ENCODE measurements at regions not wholly inside any gene's neighbourhood (a gene's known extent, or its start where the extent isn't known, plus 50 kb on each side); places are given as distances from the start of the nearest gene placed in this dataset.

DNA sequence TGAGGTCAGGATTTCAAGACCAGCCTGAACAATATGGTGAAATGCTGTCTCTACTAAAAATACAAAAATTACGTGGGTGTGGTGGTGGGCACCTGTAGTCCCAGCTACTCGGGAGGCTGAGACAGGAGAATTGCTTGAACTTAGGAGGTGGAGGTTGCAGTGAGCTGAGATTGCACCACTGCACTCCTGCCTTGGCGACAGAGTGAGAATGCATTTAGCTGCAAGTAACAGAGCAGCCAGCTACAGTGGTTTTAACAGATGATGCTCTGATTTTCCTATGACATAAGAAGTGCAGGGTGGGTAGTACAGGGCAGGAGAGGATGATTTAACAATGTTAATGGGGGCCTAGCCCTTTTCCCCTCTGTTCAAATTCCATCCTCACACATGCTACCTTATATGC is 267.9 kb downstream of the RPLP1 start:
- no peak for DNase-seq

DNA sequence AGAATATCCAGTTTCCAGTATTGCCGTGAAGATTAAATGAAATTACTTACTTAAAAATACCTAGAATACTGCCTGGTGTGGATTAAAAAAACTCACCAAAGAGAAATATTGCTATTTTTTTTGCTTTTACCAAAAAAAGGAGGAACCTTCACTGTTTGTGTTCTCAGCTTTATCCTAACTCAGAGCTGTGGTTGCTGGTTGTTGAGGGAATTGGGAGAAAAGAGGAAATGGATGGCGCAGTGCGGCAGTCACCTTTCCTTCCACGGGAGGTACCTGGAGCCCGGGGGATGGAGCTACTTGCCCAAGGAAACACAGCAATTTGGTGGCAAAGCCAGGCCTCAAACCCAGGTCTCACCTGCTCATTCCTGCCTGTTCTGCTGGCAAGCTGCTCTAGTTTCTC is 270.3 kb downstream of the RPLP1 start:
- no peak for DNase-seq

DNA sequence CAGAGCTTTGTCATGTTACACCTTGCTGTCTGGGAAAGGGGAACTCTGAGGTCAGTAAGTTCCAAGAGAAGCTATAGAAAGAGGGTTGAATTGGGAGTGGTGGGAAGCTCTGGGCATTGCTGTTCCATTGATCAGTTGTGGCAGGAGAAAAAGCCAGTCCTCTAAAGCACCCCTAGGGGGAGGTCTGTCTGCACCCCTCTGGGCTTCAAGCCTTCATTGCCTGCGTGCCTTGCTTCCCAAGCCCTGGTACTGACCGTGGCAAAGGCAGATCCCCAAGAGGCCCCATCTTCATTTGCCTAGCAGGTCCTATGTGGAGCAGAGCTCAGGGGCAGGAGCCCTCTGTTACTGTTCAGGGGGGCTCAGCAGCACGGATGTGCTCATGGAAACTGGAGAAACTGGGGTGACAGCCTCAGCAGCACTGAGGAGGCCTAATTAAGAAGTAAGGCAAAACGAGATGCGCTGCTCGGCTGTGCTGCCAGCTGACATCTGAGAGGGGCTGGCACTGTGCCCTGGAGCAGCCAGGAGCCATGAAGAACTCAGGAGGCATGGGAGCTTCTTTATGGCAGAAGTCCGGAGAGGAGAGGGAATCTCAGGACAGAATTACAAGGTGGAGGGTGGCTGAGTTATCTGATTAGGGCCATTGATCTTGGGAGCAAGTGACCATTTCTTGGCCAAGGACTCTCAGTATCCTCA is 270.9 kb downstream of the RPLP1 start:
- no peak for DNase-seq

DNA sequence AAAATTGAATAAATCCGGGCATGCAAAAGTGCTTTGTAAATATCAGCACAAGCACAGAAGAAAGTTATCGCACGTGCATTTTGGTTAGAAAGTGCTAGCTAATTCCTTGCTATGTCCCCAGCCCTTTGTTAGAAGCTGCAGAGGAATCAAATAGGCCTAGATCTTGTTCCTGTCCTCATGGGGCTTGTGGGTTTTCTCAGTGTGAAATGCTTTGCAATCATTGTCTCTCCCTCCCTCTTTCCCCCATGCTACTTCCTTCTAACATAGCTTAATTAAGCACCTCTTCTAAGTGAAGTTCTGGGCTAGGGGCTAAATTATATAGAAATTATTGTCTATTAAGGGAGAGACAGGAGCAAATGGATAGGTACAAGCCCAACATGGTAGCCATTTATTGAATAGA is 271.7 kb downstream of the RPLP1 start:
- DNase-seq: no peak

DNA sequence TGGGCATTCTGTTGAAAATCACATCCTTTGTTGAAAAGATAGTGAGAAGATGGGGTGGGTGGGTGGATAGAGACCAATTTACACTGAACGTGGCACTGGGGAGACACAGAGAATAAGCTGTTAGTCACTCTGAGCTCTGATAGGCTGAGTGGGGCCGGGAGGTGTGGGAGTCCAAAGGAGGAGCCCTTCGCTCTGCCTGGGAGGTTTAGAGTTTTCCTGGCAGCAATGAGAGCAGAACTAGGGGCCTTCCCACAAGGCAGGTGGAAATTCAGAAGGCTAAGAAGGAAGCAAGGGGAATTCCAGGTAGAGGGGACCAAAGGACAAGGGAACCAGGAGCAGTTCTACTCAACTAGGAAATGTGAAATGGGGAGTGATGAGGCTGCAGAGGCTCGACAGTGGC is 272.7 kb downstream of the RPLP1 start:
- DNase-seq: no peak

DNA sequence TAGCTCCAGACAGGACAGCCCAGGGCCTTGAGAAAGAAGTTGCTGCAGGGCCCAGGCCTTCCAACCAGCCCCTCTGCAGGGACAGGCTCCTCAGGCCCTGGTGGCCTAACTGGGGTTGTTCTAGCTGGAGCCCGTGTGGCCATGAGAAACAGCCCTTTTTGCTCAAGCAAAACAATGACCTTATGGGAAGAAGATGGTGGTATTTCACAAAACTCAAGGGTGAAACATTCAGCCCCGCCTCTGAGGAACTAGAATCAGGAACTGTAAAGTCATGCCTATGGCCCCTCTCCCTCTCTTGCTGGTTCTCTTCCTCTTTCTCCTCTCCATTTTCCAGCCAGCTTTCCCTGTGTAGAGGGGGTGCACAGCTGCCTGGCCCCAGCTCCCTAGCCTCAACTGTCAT is 273.3 kb downstream of the RPLP1 start:
- no peak for DNase-seq

DNA sequence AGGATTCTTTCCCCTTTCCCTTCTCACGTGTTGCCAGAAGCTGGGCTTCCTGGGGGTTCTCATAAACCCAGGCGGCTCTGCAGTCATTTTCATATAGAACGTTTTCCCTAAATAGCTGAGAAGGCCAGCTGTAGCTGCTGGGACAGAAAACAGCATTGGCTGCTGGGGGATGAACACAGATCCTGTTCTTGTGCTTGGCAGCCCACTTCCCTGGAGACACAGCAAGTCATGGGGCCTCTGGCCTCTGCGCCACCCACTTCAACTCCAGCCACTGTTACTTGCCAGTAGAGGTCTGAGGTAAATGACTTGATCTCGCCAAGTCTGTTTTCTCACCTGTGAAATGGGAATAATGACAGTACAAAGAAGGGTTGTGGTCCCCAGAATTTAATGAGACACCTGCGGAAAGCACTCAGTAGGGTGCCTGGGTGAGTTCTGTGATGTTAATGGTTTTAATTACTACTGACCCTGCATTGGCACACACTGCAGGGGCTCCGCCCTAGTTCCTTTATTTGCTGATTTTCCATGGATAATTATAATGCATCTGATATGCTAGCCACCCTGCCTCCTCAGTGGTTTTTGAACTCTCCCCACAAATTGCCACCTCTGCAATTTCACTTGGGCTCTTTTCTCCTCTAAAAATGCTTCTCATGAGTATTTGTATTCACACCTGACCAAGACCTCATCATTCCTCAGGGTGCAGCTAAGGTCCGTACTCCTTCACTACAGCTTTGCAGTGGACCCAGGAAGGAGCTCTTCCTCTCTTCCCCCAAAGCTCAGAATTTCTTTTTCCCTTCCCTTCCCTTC is 274.7 kb downstream of the RPLP1 start:
- DNase-seq: no peak

DNA sequence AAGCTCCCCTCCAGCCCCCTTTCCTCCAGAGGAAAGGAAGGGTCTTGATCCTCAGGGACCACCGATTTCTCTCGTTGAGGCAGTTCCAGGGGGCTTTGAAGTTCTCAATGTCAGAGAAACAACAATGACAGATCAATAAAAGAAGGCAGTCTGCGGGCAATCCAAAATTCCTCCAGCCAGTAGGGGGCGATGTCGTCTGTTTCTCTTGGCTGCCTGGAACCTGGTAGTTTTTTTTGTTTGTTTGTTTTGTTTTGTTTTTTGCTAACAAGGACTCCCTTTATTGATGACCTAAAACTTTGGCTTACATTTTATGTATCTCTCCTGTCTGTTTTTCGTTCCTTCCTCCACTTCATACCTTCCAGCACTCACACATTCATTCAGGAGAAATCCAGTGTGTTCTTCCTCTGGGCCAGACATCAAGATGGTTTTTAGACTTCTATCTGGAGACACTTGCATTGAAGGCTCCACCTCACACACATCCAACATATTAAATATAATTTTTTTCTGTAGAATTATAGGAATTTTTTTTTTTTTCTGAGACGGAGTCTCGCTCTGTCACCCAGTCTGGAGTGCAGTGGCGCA is 276.6 kb downstream of the RPLP1 start:
- peak; percentile 78 for DNase-seq

DNA sequence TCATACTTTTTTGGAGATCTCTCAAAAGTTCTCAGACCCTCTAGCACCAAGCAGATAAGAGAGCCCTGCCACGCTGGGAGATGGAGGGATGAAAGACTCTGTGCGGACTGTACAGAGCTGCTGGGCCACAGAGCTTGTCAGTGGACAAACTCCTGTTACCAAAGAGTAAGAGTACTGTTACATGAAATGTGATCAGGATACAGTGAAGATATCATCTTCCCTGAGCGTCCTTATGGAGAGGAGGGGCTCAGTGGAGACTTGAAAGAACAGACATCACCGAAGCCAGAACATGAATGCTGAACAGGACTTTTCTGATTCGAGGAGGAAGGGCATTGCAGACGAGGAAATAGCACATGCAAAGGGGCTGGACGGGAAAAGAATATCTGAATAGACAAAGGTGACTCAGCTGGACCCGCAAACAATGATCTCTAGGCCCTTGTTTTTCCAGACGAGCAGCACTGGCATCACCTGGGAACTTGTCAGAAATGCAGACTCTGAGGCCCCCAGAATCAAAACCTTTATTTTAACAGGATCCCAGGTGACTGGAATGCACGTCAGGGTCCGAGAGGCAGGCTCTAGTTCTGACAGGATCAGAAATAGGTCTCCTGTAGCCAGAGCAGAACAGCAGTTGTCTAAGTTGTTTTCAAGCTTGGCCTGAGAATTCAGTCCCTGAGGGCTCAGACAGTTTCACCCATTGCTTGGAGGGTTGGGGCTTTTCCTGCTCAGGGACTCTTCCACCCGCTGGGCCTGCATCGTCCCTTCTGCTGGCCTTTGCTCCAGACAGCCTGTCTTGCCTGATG is 277.9 kb downstream of the RPLP1 start:
- DNase-seq: no peak

DNA sequence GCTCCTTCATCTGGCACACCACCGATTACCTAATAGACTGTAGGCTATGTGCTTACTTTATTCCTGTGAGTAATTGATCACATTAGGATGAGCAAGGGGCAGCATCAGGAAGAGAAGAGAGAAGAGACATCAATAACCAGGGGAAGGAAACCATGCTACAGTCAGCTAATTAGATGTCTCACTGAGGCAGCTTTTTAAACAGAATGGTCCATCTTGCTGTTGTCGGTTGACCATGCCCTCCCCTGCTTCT is 278.4 kb downstream of the RPLP1 start:
- no peak for DNase-seq

DNA sequence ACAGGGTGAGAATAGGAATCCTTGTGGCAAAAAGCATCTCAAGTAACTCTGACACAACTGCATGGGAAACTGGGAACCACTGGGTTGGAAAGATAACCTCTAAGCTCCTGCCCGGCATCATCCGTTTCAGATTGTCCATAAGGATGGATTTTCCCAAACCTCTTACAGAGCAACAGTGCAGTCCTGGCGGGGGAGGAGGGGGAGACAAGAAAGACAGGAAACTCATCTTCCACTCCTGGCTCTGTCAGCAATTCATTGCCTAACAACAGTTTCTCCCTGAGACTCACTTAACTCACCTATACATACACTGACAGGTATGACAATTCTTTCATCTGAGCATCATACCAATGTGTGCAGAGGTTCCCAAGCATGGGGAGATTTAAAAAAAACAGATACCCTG is 279.0 kb downstream of the RPLP1 start:
- DNase-seq: no peak

DNA sequence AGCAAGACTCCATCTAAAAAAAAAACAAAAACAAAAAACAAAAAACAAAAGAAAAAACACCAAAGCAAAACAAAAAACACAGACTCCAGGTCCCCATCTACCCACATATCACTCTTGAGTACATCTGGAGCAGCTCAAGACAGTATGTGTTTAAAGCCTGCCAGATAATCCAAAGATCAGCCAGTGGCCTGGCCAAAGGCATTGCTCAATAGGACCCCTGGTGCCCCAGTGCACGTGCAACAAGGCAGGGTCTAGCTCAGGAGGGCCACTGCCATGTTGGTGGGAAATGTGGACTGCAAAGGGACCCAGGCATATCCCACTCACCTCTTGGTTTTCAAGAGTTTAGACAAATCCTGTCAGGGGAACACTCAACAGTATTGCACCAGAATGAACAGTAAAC is 279.5 kb downstream of the RPLP1 start:
- no peak for DNase-seq

DNA sequence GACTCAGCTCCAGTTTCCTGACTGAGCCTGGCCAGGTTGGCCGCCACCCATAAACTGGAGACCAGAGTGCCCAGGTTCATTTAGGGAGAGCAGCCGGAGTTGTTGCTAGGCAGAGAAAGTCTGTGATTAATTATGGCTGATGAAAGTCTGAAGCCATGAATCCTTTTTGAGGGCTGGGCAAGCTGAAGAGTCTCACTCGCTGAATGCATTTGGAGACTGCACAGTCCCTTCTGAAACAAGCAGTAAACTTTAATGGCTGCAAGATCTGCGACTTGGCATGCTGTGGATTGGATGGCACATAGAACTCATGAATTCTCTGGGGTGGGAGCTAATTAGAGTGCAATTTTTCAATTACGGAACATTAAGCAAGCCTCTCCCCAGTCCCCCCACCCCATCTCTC is 282.1 kb downstream of the RPLP1 start:
- no peak for DNase-seq

DNA sequence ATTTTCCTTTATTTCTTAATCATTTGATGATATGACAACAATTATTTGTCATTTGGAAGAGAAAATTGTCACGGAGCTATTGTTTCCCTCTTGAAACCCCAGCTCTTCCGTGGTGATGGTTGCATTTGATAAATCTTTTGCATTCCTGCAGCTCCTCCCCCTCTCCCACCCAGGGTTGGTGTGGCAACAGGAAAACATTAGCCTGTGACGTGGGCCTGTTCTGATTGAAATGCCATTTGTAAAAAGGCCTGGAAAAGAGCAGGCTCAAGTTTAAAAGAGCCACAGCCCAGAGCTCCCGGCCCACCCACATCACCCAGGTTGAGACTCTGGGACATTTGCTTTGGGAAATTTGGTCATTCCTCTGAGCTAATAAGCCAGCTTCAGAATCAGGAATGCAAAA is 282.5 kb downstream of the RPLP1 start:
- DNase-seq: no peak

DNA sequence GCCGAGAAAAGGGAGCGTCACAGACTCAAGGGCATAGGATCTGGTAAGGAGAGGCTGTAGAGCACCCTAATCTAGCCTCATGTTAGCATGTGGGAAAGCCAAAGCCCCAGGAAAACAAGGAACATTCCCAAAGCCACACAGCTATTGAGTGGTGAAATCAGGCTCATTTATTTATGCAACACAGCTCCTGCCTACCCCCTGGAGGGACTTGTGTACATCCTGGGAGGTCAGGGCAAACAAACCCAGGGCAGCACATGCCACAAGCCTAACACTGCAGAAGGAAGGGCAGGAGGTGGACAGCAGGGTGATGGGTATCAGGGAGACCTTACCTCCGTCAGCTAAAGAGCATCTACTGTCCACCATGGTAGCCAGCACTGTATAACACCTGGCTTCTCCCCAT is 283.5 kb downstream of the RPLP1 start:
- no peak for DNase-seq

DNA sequence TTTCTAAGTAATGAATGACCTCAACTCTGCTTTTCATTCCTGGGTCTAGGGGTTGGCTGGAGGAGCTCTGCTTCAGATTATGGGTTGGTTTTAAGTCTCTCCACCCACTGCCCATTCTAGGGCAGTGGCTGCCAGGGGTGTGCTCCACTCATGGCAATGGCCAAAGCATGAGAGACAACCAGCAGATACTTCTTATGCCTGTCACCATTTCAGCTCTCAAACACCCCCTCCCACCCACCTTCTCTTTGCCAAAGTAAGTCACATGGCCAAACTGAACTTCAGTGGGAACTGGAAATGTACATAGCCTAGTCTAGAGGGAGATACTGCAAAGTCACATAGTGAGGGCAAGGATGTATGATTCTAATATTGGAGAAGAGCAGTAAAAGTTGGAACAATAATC is 285.3 kb downstream of the RPLP1 start:
- DNase-seq: no peak

DNA sequence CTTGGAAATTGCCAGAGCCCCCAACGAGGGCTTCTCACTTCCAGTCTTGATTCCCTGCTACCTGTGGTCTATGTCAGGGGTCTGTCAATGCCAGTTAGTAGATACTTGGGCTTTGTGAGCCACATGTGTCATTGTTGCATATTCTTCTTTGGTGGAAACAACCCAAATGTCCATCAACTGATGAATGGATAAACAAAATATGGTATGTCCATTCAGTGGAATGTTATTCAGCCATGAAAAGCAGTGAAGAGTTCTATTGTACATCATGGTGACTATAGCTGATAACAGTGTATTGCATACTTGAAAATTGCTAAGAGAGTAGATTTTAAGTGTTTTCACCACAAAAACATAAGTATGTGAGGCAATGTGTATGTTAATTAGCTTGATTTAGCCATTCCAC is 288.1 kb downstream of the RPLP1 start:
- DNase-seq: no peak

DNA sequence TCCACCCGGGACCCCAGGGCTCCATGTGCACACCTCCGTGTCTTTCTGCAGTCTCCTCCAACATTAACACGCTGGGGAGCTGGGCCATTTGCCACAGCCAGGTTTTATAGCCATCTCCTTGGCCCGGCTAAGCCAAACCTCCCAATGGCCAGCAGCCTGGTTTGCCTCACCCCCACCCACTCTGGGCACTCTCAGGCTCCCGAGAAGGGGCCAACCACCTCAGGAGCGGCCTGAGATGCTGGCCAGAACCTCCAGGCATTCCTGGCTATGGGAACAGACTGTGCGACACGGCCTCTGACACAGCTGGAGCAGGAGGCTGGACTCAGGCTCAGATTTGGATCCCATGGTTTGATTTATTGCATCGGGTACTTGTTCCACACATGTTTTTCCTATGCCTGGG is 289.7 kb downstream of the RPLP1 start:
- DNase-seq: no peak

DNA sequence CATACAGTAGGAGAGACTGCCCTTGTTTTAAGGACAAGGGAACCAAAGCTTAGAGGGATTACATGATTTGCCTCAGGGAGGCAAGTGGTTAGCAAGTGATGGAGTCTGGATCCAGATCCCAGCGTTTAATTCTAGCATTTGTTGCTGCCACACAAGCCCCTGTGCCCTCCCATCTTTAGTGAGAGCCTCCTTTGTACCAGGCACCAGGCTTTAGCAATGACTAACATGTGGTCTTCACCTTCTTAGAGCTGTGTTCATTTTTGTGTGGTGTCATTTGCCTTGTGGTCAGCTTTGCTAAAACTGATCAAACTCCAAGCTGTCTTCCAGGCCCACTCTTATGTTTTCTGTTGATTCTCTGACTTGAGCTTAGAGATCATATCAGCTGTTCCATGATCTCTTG is 290.5 kb downstream of the RPLP1 start:
- no peak for DNase-seq

DNA sequence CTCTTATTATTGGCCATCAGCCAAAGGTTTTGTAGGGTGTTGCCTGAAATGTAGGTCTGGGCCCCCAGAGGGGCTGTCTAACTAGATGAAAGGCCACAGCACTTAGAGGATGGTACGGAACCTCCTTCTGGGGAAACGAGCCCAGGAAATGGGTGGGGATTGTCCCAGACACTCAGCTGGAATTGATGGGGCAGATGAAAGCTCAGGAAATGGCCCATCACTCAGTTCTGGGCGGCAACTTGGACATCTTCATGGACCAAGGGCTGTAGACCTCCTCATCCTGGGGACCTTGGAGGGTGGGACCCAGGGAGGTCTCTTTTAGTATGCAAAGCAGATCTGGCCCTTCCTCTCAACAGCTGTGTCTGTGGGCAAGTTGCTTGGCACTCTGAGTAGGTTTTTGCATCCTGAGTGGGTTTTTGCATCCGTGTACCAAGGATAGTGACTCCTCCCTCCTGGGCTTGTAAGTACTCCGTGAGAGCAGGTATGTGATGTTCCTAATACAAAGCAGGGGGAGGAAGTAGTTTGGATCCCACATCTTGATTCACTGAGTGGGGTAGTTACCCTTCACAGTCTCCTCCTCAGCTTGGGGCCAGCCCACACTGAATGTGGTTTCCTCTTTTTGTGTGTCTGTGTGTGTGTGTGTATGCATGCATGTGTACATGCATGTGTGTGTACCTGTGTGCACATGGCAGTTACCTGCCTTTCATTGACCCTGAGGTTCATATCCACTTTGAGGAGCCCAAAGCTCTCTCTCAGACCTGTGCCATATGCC is 292.0 kb downstream of the RPLP1 start:
- DNase-seq: no peak

DNA sequence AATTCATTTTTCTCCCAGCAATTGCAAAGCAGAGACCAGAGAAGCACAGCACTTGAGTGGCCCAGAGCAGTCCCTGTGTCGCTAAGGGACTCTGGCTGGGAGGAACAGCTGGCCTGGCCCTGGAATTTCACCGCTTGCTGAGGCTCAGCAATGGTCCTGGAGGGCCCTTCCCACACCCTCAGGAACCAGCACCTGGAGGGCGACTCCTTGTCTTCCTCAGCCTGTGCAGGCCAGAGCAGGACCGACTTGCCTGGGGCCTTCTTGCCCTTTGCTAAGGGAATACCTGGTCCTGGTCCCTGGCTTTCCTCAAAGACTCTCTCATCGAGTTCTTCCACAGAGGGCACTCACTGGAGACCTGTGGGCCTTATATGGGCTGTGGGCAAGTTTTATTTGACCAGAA is 294.6 kb downstream of the RPLP1 start:
- DNase-seq: no peak

DNA sequence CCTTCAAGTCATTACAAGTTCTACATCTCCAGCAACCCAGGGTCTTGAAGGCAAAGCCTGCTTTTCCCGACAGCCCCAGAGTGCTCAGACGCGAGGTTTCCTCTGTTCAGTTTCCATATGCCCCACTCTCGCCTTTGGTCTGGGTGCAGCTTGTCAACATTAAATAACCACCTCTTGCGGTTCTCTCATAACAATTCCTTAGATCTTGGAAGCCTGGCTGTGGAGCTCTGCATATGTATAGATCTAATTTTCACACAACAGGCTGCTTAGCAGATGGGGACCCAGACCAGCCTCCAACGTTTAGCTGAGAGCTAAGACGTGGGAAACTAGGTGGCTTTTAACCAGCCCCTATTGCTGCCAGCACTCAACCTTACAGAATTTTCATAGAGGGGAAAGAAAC is 295.5 kb downstream of the RPLP1 start:
- DNase-seq: no peak

DNA sequence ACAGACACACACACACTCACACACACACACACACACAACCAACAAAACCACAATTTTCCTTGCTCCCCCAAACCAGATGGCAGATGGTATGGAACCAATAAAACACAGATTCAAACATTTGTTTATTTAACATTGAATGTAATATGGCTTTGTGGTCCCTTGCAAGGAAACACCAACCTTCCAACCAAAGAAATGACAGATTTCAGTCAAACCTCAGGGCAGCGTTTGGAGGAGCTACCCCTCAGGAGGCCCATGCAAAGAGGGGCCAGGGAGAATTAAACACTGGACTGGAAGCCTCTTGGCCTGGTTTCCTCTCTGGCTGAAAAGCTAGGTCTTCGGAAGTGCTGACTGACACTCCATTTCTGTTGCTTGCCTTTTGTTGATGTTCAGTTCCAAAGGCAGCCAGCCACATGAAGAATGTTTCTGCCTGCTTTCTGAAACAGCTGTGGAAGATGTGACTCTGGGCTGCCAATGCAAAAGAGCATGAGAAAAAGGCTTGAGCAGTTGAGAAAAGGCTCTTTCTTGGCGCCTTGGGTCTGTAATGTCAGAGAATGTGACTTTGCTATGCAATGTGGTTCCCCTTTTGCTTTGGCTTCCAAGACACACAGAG is 296.1 kb downstream of the RPLP1 start:
- DNase-seq: no peak

Measured in activated naive CD4-positive, alpha-beta T cell treated with anti-CD3 and anti-CD28 coated beads, Interleukin-2, amount 50 U/mL, for 16 hours (primary cell).